ENCODE measurements at regions not wholly inside any gene's neighbourhood (a gene's known extent, or its start where the extent isn't known, plus 50 kb on each side); places are given as distances from the start of the nearest gene placed in this dataset.

GRCh38 chr6:105804000-105804399, 282.1 kb upstream of the PRDM1 start:
- no peak for DNase-seq
- peaks cover 0 to 11% (median 3%) of the 10 kb centered on the region in 3 donors for H3K27me3 ChIP-seq (ENCODE audit: control insufficient read depth in 3 of 3, insufficient read depth in 3 of 3, low read length in 2 of 3)
- H3K36me3 ChIP-seq (ENCODE audit: control insufficient read depth in 4 of 4, insufficient read depth in 4 of 4, low read length in 4 of 4), result no peaks in the 10 kb centered on the region
- no peak overlapping the region for H3K4me3 ChIP-seq
- no peak overlapping the region for H3K9ac ChIP-seq (ENCODE audit: insufficient read depth in 1 of 2, low read length in 2 of 2)
- ATAC-seq (ENCODE audit: insufficient read depth, low FRiP score), result no peak
- no peak for TF ChIP-seq CTCF (IDR thresholded peaks at IDR 0.05; ENCODE audit: control extremely low read depth, extremely low read depth)
- WGBS, 2 donors, result 71 to 85% methylated on average over 1 of the region's 1 CpG
- peaks cover 0 to 12% (median 4%) of the 10 kb centered on the region in 5 donors for H3K4me1 ChIP-seq (ENCODE audit: control insufficient read depth in 5 of 5, insufficient read depth in 5 of 5, low read length in 5 of 5)
- H3K9me3 ChIP-seq (ENCODE audit: control insufficient read depth in 4 of 4, insufficient read depth in 3 of 4, low read length in 3 of 4), result peaks cover 0 to 2% (median 0%) of the 10 kb centered on the region in 4 donors
- no peak overlapping the region for H3K27ac ChIP-seq (ENCODE audit: low read depth in 1 of 2, low read length in 1 of 2)

DNA sequence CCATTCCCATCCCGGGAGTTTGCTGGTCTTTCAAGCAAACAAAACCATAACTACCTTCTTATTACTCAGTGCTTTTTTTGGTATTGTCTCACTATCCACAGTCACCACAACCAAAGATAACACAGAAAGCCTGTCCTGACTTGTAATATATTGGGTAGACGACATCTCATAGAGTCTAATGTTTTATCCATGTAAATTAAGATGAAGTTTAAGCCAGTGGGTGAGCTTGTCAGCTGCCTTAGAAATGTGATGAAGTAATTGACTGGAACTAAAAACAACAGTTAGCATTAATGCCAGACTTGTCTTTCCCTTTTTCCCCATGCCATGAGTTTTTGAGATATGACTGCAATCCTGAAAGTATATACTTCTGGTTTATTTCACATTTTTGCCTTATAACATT, 282.7 kb upstream of the PRDM1 start:
- peaks cover 0 to 2% (median 0%) of the 10 kb centered on the region in 4 donors for H3K9me3 ChIP-seq (ENCODE audit: control insufficient read depth in 4 of 4, insufficient read depth in 3 of 4, low read length in 3 of 4)
- no peak overlapping the region for H3K4me3 ChIP-seq
- peaks cover 0 to 17% (median 4%) of the 10 kb centered on the region in 5 donors for H3K4me1 ChIP-seq (ENCODE audit: control insufficient read depth in 5 of 5, insufficient read depth in 5 of 5, low read length in 5 of 5)
- DNase-seq, result no peak
- no peak overlapping the region for H3K27ac ChIP-seq (ENCODE audit: low read depth in 1 of 2, low read length in 1 of 2)
- TF ChIP-seq CTCF (IDR thresholded peaks at IDR 0.05; ENCODE audit: control extremely low read depth, extremely low read depth), result no peak
- no peaks in the 10 kb centered on the region for H3K36me3 ChIP-seq (ENCODE audit: control insufficient read depth in 4 of 4, insufficient read depth in 4 of 4, low read length in 4 of 4)
- no peak overlapping the region for H3K9ac ChIP-seq (ENCODE audit: insufficient read depth in 1 of 2, low read length in 2 of 2)
- whole genome bisulfite sequencing, 2 donors, result 65 to 83% methylated on average over 2 of the region's 2 CpGs
- no peak for ATAC-seq (ENCODE audit: insufficient read depth, low FRiP score)
- peaks cover 0 to 7% (median 3%) of the 10 kb centered on the region in 3 donors for H3K27me3 ChIP-seq (ENCODE audit: control insufficient read depth in 3 of 3, insufficient read depth in 3 of 3, low read length in 2 of 3)

DNA sequence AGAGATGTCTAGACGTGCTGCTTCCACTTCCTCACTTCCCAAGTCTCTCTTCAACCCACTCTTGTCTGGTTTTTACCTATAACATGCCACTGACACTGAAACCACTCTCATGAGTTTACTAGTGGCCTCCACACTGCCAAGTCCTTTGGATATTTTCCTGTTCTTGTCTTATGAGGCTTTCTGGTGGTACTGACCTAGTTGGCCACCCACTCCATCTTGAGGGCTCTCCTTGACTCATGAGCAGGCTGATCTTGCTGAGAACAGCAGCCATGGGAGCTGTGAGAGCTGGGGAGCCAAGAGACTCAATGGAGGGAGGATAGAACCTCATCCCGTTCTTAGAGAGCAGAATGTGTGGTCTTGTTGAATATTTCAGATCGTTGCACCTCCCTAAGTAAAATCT, 283.4 kb upstream of the PRDM1 start:
- no peak for ATAC-seq (ENCODE audit: insufficient read depth, low FRiP score)

More for the DNA sequence above, 283.4 kb upstream of the PRDM1 start:
- H3K36me3 ChIP-seq (ENCODE audit: control insufficient read depth in 4 of 4, insufficient read depth in 4 of 4, low read length in 4 of 4), result no peaks in the 10 kb centered on the region
- peaks cover 0 to 2% (median 0%) of the 10 kb centered on the region in 4 donors for H3K9me3 ChIP-seq (ENCODE audit: control insufficient read depth in 4 of 4, insufficient read depth in 3 of 4, low read length in 3 of 4)
- 86 to 93% methylated on average over 3 of the region's 3 CpGs for WGBS, 2 donors
- H3K9ac ChIP-seq (ENCODE audit: insufficient read depth in 1 of 2, low read length in 2 of 2), result no peak overlapping the region
- DNase-seq, result no peak
- no peak overlapping the region for H3K4me3 ChIP-seq
- peaks cover 0 to 7% (median 3%) of the 10 kb centered on the region in 3 donors for H3K27me3 ChIP-seq (ENCODE audit: control insufficient read depth in 3 of 3, insufficient read depth in 3 of 3, low read length in 2 of 3)
- no peak for TF ChIP-seq CTCF (IDR thresholded peaks at IDR 0.05; ENCODE audit: control extremely low read depth, extremely low read depth)
- H3K27ac ChIP-seq (ENCODE audit: low read depth in 1 of 2, low read length in 1 of 2), result no peak overlapping the region
- peaks cover 0 to 23% (median 5%) of the 10 kb centered on the region in 5 donors for H3K4me1 ChIP-seq (ENCODE audit: control insufficient read depth in 5 of 5, insufficient read depth in 5 of 5, low read length in 5 of 5)
